NT2/D1 (cell line): ENCODE measurements at regions not wholly inside any gene's neighbourhood (a gene's known extent, or its start where the extent isn't known, plus 50 kb on each side); places are given as distances from the start of the nearest gene placed in this dataset.

Experiments used
- SUZ12 ChIP-seq: IDR thresholded peaks from 2 replicates; pipeline ENCODE4 v1.6.1; 2011; ENCODE audit not compliant: insufficient read length, insufficient read depth; ENCODE audit errors: extremely low read depth
- YY1 ChIP-seq: IDR thresholded peaks from 2 replicates; pipeline ENCODE4 v1.6.1; 2011; ENCODE audit not compliant: insufficient read length, insufficient read depth
- ZNF274 ChIP-seq: IDR thresholded peaks from 2 replicates; pipeline ENCODE4 v1.6.1; 2011; ENCODE audit warnings: mild to moderate bottlenecking, low read depth, low read length

- TF ChIP-seq ZNF274 (no peak), SUZ12 (no peak), YY1 (no peak)
Measured at GRCh38 chr16:85502357-85502756, 110.8 kb upstream of the GSE1 start.
